HG03439 (cell line): ENCODE measurements at regions not wholly inside any gene's neighbourhood (a gene's known extent, or its start where the extent isn't known, plus 50 kb on each side); places are given as distances from the start of the nearest gene placed in this dataset.

Source experiments
- ATAC-seq: cut with Tn5 transposase; IDR thresholded peaks from one replicate; pipeline ENCODE4 v1.9.1; 2021; ENCODE audit warnings: mild to moderate bottlenecking, moderate library complexity; ENCODE audit not compliant: unreplicated experiment

GRCh38 chr18:37956020-37956419 is 390.4 kb upstream of the CELF4 start:
- ATAC-seq = no peak

GRCh38 chr18:37955201-37955600 is 389.6 kb upstream of the CELF4 start:
- no peak for ATAC-seq

GRCh38 chr18:37953876-37954275 is 388.3 kb upstream of the CELF4 start:
- ATAC-seq = no peak

GRCh38 chr18:37948471-37948870 is 382.9 kb upstream of the CELF4 start:
- no peak for ATAC-seq

- ATAC-seq = no peak
Observed at GRCh38 chr18:37946324-37946723, 380.7 kb upstream of the CELF4 start.

- ATAC-seq = no peak
Observed at GRCh38 chr18:37944700-37945270, 379.2 kb upstream of the CELF4 start.

- ATAC-seq = no peak
Observed at GRCh38 chr18:37937287-37937686, 371.7 kb upstream of the CELF4 start.

- ATAC-seq = no peak
Observed at GRCh38 chr18:37935086-37935485, 369.5 kb upstream of the CELF4 start.

- no peak for ATAC-seq
Observed at GRCh38 chr18:37930640-37931039, 365.0 kb upstream of the CELF4 start.

- ATAC-seq = no peak
Observed at GRCh38 chr18:37922162-37922561, 356.6 kb upstream of the CELF4 start.

- no peak for ATAC-seq
Observed at GRCh38 chr18:37920865-37921264, 355.3 kb upstream of the CELF4 start.

- no peak for ATAC-seq
Observed at GRCh38 chr18:37913051-37913450, 347.5 kb upstream of the CELF4 start.

- no peak for ATAC-seq
Observed at GRCh38 chr18:37902344-37902743, 336.7 kb upstream of the CELF4 start.

GRCh38 chr18:37900326-37900725 is 334.7 kb upstream of the CELF4 start:
- ATAC-seq = no peak

GRCh38 chr18:37889963-37890362 is 324.4 kb upstream of the CELF4 start:
- no peak for ATAC-seq

GRCh38 chr18:37874721-37875120 is 309.1 kb upstream of the CELF4 start:
- ATAC-seq = no peak

GRCh38 chr18:37873416-37873815 is 307.8 kb upstream of the CELF4 start:
- ATAC-seq = no peak

GRCh38 chr18:37872562-37872961 is 307.0 kb upstream of the CELF4 start:
- ATAC-seq = no peak

- ATAC-seq = no peak
Observed at GRCh38 chr18:37871561-37871960, 306.0 kb upstream of the CELF4 start.

- no peak for ATAC-seq
Observed at GRCh38 chr18:37869051-37869450, 303.5 kb upstream of the CELF4 start.

- no peak for ATAC-seq
Observed at GRCh38 chr18:37864122-37864521, 298.5 kb upstream of the CELF4 start.

GRCh38 chr18:37861981-37862380 is 296.4 kb upstream of the CELF4 start:
- no peak for ATAC-seq

- no peak for ATAC-seq
Observed at GRCh38 chr18:37854396-37854795, 288.8 kb upstream of the CELF4 start.
